Ammon's horn (tissue), 1 donor: ENCODE measurements at regions not wholly inside any gene's neighbourhood (a gene's known extent, or its start where the extent isn't known, plus 50 kb on each side); places are given as distances from the start of the nearest gene placed in this dataset.

Source experiments
- DNase-seq: peaks from one replicate; pipeline ENCODE4 v3.0.0-alpha.2; 2016; ENCODE audit warnings: low spot score

DNA sequence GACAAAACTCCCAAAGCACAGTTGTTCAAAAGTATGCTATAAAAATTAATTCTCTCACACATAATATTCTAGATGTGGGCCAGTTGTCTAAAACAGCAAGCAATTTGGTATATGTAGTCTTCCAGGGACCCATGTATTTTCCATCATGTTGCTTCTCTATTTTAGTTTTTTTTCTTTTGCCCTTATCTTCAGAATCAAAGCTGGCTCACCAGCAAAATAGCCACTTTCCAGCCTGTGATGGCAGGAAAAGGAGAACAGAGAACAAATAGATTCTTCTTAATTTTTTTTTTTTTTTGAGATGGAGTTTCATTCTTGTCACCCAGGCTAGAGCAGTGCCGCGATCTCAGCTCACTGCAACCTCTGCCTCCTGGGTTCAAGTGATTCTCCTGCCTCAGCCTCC lies 680.8 kb upstream of the TENM3 start:
- no peak for DNase-seq

- DNase-seq, result no peak
Observed at GRCh38 chr4:181564625-181565024, 678.6 kb upstream of the TENM3 start.

- no peak for DNase-seq
Observed at GRCh38 chr4:181566490-181566889, 676.7 kb upstream of the TENM3 start.

GRCh38 chr4:181569553-181569952 lies 673.6 kb upstream of the TENM3 start:
- peak; percentile 54 for DNase-seq

DNA sequence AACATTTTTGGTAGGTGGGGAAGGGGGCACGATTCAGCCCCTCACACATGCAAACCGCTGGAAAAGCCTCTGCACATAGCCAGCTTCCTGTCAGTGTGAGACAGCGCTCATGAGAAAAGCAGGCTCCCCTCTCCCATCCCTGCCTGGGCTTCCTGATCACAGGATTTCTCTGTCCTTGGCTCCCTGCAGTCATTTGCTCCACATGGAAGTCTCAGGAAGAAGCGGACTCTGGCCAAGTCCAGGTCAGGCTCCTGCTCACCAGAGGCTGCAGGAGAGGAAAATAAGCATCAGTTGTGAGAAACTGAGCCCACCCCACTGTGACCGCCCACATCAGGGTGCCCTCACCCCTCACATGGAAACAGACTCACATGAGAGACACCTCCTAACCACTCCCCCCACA lies 664.3 kb upstream of the TENM3 start:
- no peak for DNase-seq

DNA sequence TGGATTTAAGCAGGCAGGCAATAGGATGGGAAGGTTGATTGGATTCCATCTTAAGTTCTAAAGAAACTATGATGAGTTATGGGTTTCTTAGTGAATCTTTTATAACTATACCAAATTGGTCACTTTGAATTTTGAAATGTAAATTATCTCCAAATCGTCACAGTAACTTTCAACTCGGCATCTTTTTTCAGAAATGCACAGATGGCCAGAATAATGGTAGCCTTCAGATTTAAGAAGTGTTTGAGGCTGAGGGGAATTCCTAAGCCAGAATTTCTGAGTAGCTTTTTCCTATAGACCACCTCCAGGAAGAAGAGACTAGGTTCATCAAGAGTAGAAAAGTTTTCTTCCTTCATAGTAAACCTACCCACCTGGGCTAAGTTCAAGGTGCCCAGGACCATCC lies 663.7 kb upstream of the TENM3 start:
- DNase-seq, result no peak

DNA sequence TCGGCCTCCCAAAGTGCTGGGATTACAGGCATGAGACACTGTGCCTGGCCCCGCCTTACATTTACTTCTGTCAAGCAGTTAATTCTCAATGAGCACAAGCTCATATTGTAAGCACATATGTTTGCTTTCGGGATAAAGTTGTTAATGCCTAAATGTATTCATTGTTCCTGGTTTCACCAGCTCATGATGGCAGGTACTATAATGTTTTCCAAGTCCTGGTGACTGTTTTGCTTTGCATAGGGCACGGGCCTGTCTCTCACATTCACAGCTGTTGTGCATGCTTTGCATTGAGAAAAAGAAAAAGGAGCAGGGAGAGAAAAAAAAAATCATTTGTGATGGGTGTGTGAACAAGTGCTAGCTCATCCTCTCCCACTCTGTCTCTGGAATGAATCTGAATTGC lies 661.2 kb upstream of the TENM3 start:
- DNase-seq, result no peak

DNA sequence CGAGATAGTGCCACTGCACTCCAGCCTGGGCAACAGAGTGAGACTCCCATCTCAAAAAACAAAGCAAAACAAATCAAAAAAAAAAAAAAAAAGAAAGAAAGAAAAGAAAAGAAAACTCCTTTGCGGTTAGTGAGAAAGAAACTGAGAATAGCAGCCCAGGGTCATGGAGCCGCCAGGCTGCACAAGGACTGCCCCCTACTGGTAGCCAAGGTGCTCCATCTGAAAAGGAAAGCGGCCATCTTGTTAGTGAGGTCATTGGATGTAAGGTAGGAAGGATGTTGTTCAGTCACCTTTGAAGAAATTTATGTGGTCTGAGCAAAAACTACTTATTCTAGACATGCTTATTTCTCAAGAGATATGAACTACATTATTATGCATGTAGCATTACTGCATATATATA lies 660.6 kb upstream of the TENM3 start:
- no peak for DNase-seq

- no peak for DNase-seq
Observed at GRCh38 chr4:181588733-181589302, 654.4 kb upstream of the TENM3 start.

DNA sequence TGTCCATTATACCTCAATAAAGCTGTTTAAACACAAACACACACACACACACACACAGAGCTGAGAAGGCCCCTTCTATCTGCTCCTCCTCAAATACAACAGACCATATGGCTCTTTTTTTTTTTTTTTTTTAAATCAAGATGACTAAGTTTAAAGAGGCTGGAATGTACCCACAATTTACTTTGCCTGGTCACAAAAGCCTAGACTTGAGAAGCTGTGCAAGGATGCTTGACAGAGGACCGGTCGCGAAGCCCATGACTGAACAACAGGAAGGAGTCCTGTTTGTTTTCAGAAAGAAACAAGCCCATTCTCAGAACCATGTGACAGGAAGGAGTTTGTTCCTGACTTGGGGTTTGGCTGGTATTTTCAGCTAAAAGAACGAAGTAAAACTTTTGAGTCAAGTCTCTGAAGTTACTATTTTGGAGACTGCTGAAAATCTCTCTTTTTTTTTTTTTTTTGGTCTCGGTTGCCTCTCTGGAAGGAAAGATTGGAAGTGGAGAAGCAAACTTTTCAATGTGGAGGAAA lies 650.9 kb upstream of the TENM3 start:
- DNase-seq, result peak; percentile 31

- DNase-seq, result no peak
Observed at GRCh38 chr4:181593703-181594102, 649.5 kb upstream of the TENM3 start.

DNA sequence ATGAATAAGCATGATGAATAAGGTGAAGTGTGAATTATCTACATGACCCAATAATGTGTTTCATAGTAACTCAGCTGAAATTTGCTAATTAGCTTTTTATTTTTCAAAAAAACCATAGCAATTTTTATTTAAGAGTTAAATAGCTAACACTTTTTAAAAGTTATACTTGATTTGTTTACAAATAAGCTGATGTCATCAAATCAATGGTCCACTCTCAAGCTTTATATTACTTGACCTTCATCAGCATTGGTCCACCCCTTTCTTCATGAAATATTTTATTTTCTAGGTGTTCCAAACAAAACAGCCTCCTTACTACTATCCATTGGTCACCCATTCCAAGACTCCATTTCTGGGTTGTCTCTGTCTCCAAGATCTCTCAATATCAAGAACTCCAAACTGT lies 649.0 kb upstream of the TENM3 start:
- no peak for DNase-seq

GRCh38 chr4:181595716-181596115 lies 647.5 kb upstream of the TENM3 start:
- no peak for DNase-seq

DNA sequence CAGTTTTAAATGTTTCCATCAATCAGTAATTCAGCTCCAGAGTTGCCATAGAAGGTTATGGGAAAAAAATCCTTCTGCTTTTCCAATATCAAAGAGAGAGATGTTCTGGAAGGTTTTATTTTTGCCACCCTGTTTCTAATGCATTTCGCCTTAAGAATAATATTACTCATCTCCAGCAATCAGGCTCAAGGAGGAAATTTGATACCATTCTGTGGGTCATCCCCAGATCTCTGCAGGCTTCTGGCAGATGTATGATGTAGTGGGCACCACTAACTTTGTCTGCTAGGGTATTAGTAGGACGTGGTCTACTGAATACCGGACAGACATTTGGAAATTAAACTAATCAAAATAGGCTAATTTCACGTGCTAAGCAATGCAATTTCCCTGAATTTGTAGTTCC lies 645.4 kb upstream of the TENM3 start:
- no peak for DNase-seq

DNA sequence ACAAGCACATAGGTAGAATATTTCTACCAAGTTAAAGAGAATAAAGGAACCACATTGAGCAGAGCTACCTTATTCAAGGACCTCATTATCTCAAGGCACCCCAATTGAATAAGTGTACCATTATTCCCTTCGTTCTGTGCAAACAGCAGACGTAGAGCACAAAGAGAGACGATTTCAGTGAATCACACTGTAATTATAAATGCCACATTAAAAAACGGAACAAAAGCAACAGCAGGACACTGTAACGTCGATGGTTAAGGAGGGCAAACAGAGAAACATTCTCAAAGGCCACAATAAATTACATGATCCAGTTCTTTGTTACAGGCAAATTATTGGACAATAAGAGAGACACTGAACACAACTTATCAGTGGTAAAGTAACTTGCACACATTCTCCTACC lies 644.1 kb upstream of the TENM3 start:
- no peak for DNase-seq

GRCh38 chr4:181601103-181601502 lies 642.1 kb upstream of the TENM3 start:
- DNase-seq, result no peak

GRCh38 chr4:181604546-181604945 lies 638.7 kb upstream of the TENM3 start:
- no peak for DNase-seq

DNA sequence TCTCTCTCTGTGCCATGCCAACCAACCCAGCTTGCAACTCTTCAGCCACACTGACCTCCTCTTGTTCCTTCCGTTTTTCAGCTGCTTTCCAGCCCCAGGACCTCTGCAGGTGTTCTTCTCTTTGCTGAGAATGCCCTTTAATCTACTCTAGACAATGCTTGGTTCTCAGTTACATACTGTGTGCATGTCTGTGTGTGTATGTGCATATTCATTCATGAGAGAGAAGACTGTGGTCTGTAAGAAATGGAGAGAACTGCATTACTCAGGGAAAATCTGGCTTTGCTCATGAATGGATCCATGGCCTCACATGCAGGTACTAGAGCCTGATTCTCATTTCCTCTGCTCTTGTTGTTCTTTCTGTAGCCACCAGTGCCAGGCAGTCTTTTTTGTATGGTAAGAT lies 636.9 kb upstream of the TENM3 start:
- no peak for DNase-seq

- DNase-seq, result no peak
Observed at GRCh38 chr4:181608181-181608580, 635.0 kb upstream of the TENM3 start.

DNA sequence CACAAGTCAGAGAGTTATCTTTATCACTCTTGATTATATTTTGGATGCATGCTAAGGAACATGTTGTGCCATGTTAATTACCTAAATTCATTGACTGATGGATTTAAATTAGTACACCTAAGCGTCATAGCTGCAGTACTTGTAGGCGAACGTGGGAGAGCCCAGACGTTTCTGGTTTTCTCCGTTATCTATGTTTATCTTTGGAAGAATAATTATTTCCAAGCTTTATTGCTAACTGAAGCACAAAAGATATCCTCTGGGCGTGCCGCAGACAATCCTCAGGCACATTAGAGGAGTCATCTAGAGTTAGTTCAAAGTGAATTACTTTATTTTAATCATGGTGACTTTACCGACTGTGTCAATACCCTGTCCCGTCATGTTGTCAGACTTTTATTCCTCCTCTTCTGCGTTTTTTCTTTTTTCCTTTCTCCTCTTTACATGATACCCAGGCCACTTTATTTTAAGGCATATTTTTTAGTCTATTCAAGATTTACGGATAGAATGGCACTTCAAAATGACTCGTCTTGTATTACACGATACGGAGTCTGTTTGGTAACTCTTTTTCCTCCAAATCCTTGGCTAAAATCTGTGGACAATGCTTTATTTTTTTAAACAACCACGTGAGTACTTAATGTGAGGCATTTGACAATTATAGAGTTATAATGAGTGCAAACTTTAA lies 632.0 kb upstream of the TENM3 start:
- no peak for DNase-seq

DNA sequence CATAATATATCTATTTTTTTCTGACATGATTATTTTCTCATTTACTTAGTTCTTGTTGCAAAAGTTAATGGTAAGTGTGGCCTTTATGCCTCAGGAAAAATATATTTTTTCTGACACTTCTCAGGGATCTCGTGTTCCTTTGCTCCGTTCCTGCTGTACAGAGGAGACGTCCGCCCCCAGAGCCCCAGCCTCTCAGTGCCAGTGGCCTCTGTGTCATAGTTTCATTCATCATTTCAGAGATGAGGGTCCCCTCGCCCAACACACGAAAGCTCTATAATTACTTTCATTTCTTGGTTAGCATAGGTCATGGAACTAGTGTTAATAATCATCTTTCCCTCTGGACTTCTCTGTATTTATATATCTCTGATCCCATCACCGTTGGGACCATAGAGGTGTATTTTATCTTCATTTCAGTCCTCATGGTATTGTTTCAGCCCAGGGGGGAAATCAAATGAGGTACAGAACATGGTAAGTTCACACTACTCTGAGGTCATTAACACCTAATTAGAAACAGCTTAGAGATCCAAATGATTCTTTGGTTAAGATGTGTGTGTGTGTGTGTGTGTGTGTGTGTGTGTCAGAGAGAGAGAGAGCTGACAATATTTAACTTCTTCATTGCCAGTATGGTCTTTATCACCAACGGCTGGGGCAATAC lies 631.1 kb upstream of the TENM3 start:
- DNase-seq, result no peak

GRCh38 chr4:181613200-181613599 lies 630.0 kb upstream of the TENM3 start:
- no peak for DNase-seq

DNA sequence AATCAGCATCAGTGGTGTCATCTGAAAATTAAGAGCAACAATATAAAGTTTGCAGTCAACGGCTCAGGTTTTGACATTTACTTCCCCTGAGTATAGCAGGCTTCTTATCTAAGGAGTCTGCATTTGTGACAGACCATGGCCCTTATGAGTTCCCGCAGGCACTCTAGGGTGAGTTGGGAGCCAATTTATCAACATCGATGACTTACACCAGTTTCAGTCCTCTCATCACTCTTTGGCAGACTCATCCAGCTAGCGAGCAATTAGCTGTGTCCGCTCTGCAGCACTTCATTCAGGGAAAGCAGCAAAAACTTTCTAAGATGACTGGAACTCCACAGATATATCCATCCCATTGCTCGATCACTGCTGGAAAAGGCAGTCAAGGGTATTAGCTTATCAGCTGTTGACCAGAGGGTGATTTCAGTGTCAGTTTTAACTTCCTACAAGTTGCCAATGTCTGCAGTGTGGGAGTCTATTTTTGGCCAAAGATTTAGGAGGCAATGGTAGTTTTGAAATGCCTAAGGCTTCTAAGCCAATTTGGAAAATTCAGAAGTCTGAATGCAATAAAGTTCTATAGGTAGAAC lies 625.1 kb upstream of the TENM3 start:
- no peak for DNase-seq
